HepG2 (cell line): ENCODE measurements at regions not wholly inside any gene's neighbourhood (a gene's known extent, or its start where the extent isn't known, plus 50 kb on each side); places are given as distances from the start of the nearest gene placed in this dataset.

ENCODE experiments used
- CREB1 ChIP-seq, 2 experiments: fragments of 450-650 bp in 1 of 2; IDR thresholded peaks; 2 replicates each; pipeline ENCODE4 v1.6.1; 2016 to 2017; ENCODE audit warnings: control low read depth in 1 of 2, mild to moderate bottlenecking in 1 of 2, missing compliant biosample characterization in 1 of 2, missing genetic modification characterization in 1 of 2
- CTCF ChIP-seq: sonication (generic); formaldehyde crosslinking; IDR thresholded peaks from 2 replicates; pipeline ENCODE4 v1.5.0; 2020; ENCODE audit warnings: mild to moderate bottlenecking, missing genetic modification reagents, moderate library complexity
- POLR2A ChIP-seq, 2 experiments: IDR thresholded peaks; 2 replicates each; pipeline ENCODE4 v1.6.1; 2011; ENCODE audit warnings: low read depth in 2 of 2, low read length in 2 of 2, mild to moderate bottlenecking in 1 of 2, moderate library complexity in 1 of 2; ENCODE audit not compliant: insufficient read depth in 1 of 2
- SYNCRIP ChIP-seq: fragments of 200-400 bp; formaldehyde crosslinking; IDR thresholded peaks from 2 replicates; pipeline ENCODE4 v1.6.1; 2018; ENCODE audit warnings: mild to moderate bottlenecking, low read depth, low read length; ENCODE audit not compliant: insufficient read depth
- ZC3H13 ChIP-seq: sonication (generic); formaldehyde crosslinking; IDR thresholded peaks from 2 replicates; pipeline ENCODE4 v1.8.1; 2023; ENCODE audit warnings: mild to moderate bottlenecking, missing genetic modification reagents, moderate library complexity
- ZNF354B ChIP-seq: sonication (generic); formaldehyde crosslinking; IDR thresholded peaks from 2 replicates; pipeline ENCODE4 v1.8.0; 2022; ENCODE audit warnings: mild to moderate bottlenecking, missing genetic modification reagents

DNA sequence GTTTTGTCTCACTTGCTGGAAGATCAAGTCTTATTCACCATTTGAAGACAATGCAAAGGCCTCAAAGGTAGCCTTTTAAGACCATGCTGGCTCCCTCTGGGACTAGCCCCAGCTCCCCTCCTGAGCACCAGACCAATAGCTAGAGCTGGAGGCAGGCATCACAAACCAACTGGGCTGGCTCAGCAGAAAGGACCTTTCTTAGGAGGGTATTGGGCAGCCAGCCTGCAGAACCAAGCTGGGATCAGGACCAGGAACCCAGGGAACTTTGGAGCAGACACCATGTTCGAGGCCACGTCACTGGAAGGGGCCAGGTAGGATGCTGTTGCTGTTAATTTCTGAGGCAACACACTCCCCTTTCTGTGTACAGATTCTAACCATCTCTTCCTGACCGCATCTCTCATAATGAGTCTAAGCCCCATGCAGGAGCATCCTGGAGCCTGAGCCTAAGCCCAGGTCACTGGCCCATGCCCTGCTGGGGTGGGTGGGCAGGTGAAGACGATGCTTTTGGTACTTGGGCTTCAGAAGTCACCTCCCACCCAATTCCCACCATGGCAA lies 81.4 kb upstream of the KLF13 start:
- TF ChIP-seq ZC3H13 (CRISPR knock-in tag): no peak
- no peak for TF ChIP-seq CTCF (CRISPR knock-in tag)
- no peak for TF ChIP-seq ZNF354B (CRISPR knock-in tag)
- TF ChIP-seq POLR2A (IDR thresholded peaks at IDR 0.05; ENCODE audit: insufficient read depth in 1 of 2, low read depth in 2 of 2, low read length in 2 of 2): no peak
- TF ChIP-seq SYNCRIP: no peak
- TF ChIP-seq CREB1 (IDR thresholded peaks at IDR 0.05): no peak
- no peak for TF ChIP-seq CREB1 (CRISPR knock-in tag; IDR thresholded peaks at IDR 0.05)
